GM19395 (cell line): ENCODE measurements at regions not wholly inside any gene's neighbourhood (a gene's known extent, or its start where the extent isn't known, plus 50 kb on each side); places are given as distances from the start of the nearest gene placed in this dataset.

ENCODE experiments used
- ATAC-seq: cut with Tn5 transposase; IDR thresholded peaks from one replicate; pipeline ENCODE4 v1.9.1; 2021; ENCODE audit warnings: mild to moderate bottlenecking, moderate library complexity; ENCODE audit not compliant: unreplicated experiment

- no peak for ATAC-seq
These were observed 642.9 kb downstream of the BRINP3 start for GRCh38 chr1:189834813-189835212.

- ATAC-seq: no peak
These were observed 630.1 kb downstream of the BRINP3 start for GRCh38 chr1:189847613-189848012.

GRCh38 chr1:189851806-189852367, 625.8 kb downstream of the BRINP3 start:
- ATAC-seq: no peak

DNA sequence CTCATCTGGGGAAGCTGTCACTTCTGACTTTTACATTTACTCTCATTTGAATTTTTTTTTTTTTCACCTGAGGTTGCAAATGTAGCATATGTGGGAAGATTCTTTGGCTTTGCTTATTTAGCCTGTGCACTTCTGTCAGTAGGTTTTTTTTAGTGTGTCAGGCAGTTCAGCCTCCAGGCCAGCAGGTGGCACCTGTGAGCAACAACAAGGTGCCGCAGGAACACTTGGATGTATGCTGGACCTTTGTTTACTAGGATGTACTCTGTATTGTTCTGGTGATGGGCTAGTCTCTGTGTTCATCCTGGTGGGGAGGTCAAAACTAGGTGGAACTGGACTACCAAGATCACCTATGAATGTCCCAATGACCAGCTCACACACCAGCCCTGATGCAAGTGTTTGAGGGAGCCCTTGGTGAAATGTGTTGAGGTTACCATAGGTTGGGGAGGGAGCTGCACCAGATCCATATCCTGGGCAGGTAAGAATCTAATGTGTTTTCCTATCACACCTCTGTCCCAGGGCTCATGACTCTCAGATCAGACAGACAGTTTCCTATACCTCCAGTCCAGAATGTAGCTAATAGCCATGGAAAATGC, 618.2 kb downstream of the BRINP3 start:
- no peak for ATAC-seq

- no peak for ATAC-seq
These were observed 611.1 kb downstream of the BRINP3 start for GRCh38 chr1:189866606-189867005.

DNA sequence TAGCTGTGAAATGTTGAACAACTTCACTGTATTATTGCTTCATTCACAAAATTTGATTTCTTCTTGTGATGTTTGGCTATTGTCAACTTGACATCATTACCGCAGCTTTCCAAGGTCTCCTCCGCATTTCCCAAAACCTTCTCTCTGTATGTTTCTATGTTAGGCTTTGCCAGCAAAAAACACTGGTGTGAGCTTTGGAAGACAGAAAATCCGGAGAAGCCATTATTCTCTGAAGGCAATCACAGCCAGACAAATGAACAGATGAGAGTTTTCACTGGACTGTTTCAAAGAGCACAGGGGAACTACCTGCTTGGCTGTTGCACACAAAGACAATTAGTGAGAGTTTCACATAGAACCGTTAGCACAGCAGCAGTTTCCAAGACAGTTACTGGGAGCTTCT, 609.6 kb downstream of the BRINP3 start:
- no peak for ATAC-seq

- ATAC-seq: no peak
These were observed 602.8 kb downstream of the BRINP3 start for GRCh38 chr1:189874715-189875435.

DNA sequence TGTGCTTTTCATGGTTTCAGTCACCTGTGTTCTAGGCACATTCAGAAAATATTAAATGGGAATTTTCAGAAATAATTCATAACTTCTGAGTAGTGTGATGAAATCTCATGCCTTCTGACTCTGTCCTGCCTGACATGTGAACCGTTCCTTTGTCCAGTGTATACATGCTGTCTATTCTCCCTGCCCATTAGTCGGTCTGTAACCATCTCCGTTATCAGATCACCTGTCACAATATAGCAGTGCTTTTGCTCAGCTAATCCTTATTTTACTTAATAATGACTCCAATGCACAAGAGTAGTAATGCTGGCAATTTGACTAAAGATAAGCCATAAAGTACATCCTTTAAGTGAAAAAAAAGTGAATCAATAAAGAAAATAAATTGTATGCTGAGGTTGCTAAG, 597.5 kb downstream of the BRINP3 start:
- no peak for ATAC-seq

DNA sequence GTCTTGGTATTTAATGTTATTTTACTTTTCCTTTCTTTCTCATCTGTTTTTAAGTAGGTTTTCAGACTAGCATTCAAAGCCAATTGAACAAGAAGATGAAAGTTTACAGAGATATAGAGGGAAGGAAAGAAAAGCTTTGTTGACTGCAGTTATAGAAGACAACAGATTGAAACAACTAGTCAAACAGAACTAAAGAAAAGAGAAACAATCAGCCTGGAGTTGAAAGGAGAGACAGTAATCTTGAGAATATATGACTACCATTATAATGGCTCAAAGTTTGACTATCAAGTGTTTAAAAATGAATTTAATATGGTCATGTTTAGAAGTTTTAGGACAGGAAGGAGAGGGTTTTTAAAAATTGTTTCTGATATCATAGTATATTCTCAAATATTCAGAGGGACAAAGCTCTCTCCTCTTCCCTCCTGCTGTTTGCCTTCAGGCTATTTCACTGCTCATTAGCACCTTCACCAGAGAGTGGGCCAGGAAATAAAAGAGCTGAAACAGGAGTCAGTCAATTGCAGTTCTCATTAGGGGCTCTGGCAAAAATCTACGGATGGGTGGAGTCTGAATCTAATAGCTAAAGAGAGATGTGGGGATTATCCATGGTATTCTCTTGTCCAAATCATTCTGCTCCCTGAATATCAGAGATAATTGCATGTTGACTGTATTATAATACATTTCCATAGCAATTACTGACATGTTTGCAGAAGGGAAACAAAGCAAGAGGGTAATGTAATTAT, 577.8 kb downstream of the BRINP3 start:
- no peak for ATAC-seq

DNA sequence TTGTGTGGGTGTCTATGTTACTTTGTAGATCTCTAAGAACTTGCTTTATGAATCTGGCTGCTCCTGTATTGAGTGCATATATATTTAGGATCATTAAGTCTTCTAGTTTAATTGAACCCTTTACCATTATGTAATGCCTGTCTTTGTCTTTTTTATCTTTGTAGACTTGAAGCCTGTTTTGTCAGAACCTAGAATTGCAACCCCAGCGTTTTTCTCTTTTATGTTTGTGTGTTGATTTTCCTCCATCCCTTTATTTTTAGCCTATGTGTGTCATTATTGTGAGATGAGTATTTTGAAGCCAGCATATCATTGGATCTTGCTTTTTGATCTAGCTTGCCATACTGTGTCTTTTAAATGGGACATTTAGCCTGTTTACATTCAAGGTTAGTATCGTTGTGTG, 573.2 kb downstream of the BRINP3 start:
- ATAC-seq: no peak

DNA sequence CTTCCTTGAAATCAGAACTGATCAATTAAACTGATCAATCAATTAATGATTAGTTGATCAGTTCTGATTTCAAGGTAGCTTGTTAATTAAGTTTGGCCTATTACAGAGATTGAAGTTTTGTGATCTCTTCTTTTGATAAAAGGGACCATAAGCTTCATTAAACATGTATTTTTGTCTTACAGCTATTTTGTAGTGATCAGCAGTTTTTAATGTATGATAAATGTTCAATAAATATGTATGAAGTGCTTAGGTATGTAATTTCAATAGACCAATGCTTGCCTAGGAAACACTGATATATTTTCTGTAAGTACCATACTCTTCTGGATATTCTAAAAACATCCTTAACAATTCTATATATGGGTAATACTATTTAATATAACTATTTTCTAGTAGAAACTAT, 569.6 kb downstream of the BRINP3 start:
- ATAC-seq: no peak

DNA sequence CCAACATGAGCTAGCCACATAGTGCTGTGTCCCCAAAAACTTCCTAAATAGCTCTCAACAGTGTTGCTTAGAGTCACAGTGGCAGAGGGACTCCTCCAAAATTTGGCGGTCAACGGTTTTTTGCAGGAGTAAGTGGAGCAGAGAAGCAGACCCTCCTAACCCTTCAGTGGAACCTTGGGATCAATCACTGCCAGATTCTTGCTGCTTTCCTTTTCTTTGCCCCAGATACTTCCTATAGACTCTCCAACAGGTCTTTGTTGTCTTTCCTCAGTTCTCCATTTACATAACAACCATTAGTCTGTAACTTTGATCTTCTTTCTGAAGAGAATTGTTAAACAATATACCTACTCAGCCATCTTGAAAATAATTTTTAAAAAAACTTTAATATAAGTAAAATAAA, 556.1 kb downstream of the BRINP3 start:
- ATAC-seq: no peak

DNA sequence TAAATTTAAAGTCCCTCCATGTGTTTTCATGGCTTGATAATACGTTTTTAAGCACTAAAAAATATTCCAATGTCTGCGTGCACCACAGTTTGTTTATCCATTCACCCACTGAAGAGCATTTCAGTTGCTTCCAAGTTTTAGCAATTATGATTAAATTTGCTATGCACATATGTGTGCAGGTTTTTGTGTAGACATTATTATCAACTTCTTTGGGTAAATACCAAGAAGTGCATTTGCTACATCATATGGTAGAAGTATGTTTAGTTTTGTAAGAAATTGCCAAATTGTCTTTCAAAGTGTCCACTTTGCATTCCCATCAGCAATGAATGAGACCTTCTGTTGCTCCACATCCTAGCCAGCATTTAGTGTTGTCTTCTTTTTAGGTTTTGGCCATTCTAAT, 550.0 kb downstream of the BRINP3 start:
- no peak for ATAC-seq

DNA sequence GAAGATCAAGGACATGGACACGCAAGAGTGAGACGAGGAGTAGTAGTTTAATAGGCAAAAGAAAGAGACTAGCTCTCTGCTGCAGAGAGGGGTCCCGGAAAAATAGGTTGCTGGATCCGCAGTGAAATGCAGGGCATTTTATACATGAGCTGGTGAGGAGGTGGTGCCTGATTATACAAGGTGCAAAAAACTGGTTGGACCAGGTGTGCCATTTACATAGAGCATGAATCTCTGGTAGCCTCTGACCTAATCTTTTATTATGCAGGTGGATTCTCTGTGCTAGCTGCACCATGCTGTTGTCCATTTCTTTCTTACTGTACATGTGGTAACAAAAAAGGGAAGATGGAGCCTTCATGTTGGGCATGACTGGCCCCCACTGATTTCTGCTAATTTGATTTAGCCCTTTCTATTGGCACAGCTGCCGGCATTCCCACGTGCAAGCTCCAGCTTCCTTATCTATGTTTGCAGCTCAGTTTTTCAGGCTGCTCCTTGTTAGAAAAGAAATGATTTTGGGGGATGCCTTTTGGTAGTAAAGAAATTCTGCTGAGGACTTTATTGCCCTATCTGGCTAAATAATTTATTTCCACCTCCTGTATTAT, 548.1 kb downstream of the BRINP3 start:
- ATAC-seq: no peak

DNA sequence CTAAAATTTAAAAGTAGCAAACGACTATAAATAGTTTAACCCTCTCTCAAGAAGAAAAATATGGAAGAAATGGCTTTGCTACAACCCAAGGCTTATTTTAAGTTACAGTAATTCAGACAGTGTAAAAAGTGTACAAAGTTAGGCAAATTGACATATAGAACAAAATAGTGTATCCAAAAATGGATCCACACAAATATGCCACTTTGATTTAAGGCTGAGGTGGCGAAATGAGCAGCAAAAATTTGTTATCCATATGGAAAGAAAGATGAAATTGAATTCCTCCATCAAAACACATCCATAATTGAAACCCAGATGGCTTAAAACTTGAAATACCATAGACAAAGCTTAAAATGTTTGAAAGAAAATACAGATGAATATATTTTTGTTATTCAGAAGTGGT, 540.8 kb downstream of the BRINP3 start:
- no peak for ATAC-seq

GRCh38 chr1:189939967-189940366, 537.7 kb downstream of the BRINP3 start:
- no peak for ATAC-seq

GRCh38 chr1:189941922-189942321, 535.7 kb downstream of the BRINP3 start:
- ATAC-seq: no peak

DNA sequence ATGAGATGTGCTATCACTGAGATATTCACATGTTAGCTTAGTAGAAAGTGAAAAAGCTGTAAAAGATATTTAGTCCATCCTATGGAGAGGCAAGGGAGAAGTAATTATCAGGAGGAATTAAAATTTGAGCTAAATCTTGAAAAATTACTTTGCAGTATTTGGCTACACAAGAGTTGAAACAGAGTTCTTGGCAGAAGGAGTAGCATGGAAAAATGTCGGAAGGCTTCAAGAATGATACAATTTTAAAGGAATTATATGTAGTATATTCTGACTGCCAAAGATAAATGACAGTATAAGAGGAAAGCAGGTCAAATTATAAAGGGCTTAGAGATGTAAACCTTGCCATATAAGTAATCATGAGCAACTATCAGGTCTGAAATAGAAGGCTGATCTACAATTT, 518.9 kb downstream of the BRINP3 start:
- no peak for ATAC-seq

GRCh38 chr1:189960769-189961168, 516.9 kb downstream of the BRINP3 start:
- no peak for ATAC-seq

GRCh38 chr1:189962181-189962580, 515.5 kb downstream of the BRINP3 start:
- no peak for ATAC-seq
